Inflammatory macrophage treated with lipopolysaccharide for 4 hours (primary cell): ENCODE measurements at regions not wholly inside any gene's neighbourhood (a gene's known extent, or its start where the extent isn't known, plus 50 kb on each side); places are given as distances from the start of the nearest gene placed in this dataset.

Experiments used
- DNase-seq: peaks from one replicate; pipeline ENCODE4 v3.0.0-alpha.2; 2020

GRCh38 chr1:14106679-14107313, 406.8 kb downstream of the PRDM2 start:
- DNase-seq, result no peak

GRCh38 chr1:14108356-14109275, 408.6 kb downstream of the PRDM2 start:
- no peak for DNase-seq

DNA sequence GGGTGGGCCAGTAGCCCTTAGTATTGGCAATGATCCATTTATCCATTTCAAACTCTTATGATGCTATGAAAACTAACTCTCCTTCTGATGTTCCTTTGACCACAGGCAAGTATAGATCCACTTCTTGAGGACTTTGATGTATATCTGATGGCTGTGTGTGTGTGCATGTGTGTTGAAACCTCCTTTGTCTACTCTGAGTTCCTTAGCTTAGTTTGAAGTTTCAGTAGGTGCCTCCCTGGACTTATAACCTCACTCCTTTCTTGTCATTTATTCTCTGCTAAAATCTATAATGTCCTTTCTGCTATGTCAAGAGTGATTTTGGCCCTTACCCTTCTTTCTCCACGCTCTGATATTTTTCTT, 409.3 kb downstream of the PRDM2 start:
- DNase-seq, result no peak

DNA sequence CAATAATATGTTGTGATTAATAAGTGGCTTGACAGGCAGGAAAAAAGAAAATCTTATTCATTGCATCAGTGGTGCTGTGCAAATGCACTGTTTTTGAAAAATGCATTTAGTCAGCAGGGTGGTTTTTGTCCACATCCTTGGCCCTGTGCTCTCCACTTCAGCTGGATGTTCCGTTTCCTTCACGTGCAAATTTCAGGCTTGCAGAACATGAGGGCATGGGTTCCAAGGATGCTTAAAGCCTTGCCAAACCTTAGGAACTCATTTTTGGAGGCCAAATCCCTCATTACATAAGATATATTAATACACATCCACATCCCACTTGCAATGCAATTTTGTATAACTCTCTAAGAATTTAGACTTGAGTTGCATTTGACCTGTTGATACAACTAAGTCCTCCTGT, 410.1 kb downstream of the PRDM2 start:
- DNase-seq, result no peak

GRCh38 chr1:14111121-14111520, 411.1 kb downstream of the PRDM2 start:
- DNase-seq, result no peak

GRCh38 chr1:14112613-14113012, 412.6 kb downstream of the PRDM2 start:
- no peak for DNase-seq

- DNase-seq, result no peak
Measured at GRCh38 chr1:14113271-14113670, 413.3 kb downstream of the PRDM2 start.

GRCh38 chr1:14113841-14114567, 414.0 kb downstream of the PRDM2 start:
- DNase-seq, result peak; percentile 1

DNA sequence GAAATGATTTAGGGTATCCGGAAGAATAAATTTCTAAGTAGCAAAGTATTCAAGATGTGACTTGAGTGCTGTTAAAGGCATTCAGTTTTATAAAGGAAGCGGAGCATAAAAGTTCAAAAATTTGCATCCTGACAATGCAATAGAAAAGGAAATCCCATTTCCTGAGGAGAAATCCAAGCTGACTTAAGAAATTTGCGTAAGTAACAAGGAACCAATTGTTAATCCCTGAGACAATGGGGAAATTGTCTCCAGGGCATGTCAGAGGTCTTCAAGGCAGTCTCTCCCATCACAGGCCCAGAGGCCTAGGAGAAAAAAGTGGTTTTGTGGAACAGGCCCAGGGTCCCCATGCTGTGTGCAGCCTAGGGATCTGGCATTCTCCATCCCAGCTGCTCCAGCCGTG, 416.0 kb downstream of the PRDM2 start:
- no peak for DNase-seq

GRCh38 chr1:14117700-14118099, 417.7 kb downstream of the PRDM2 start:
- no peak for DNase-seq

DNA sequence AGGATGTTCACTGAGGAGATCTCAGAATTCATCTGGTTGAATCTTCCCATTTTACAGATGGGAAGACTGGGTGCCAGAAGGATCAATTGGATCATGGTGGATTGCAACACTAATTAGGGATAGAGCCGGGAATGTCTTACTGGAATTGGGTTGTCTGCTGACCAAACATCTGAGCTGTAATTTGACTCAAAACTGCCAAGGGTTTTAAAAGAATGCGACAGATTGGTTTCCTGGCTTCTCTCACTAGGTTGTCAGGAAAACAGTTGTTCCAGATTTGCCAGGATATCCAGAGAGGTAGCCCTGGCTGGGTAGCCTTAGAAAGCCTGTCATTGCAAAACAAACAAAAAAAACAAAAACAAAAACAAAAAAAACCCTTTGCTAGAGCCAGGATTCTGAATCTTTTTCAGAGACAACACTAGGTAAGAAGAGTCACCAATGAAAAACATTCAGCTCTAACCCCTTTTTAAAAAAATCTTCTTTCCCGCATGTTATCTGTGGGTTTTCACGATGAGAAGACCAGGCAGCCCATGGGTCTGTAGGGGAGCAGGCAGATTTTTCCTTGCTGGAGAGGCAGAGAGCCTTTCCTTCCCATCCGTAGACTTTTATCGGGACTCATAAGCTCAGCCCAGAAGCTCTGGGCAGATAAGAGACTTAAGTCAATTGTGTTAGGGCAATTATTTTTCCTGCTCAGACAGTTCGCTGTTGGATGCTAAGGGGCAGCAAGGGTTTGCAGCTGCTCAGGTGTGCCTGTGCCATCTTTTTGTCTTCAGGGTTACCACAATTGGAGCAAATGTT, 418.9 kb downstream of the PRDM2 start:
- no peak for DNase-seq

DNA sequence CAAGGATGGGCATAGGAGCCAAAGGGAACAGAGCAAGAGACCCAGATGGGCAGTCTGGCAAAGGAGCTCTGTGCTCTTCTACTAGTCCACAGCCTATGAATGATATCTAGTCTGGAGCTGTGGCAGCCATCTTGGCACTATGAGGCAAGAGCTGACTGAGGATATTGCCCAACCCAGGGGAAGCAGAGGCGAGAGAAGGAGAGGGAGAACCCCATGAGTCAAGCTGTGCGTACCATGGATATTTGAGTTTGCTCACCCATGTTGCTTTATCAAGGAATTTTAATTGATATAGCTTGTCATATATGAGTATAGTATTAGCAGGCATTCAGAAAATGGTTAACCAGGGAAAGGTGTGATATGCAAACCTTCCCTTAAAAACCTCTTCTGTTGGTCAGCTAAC, 420.9 kb downstream of the PRDM2 start:
- peak; percentile 49 for DNase-seq

DNA sequence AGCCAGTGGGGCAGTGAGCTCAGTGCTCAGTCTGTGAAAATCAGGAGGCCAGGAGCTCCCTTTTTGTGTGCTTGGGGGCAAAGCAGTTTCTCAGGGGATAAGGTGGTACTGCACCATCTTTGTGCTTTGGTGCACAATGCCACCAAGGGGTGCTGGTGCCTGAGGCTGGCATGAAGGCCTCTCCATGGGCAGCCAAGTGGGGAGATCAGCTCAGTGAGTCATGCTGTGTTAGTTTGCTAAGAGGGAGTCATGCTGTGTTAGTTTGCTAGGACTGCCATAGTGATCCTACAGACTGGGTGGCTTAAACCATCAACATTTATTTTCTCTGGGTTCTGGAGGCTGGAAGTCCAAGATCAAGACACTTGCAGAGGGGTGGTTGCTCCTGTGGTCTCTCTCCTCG, 428.1 kb downstream of the PRDM2 start:
- DNase-seq, result no peak

DNA sequence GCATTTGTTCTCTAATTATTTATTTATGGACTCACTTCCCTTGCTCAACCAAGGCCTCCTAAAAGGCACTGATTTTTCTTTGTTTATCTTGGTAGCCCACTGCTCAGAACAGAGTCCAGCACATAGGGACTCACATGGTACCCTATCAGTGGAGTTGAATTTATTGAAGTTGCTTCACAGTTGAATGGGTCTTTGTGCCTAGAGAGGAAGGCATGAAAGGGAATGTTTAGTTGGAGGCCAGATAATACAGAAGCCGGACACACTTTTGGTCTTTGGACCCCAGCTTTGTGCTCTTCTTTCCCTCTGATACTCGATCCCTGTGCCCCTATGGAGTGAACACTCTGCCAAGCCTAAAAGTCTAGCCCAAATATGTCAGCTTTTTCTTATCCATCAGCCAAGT, 429.0 kb downstream of the PRDM2 start:
- no peak for DNase-seq

DNA sequence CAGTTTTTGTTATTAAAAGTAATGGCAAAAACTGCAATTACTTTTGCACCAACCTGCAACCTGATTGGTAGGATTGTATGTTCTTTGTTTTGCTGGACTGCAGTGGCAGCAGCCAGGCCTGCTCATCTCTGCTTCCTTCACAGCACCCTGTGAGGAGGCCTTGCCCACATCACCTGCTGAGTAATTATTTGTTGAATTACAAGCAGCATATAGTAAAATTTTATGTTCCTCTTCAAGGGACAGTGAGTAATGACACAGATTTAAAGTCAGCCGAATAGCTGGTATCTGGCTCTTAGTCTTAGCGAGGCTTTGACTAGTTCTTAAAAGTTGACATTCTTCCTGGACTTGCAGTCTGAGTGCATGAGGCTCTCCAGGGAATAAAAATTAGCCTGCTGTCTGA, 435.1 kb downstream of the PRDM2 start:
- DNase-seq, result no peak

GRCh38 chr1:14136152-14136763, 436.3 kb downstream of the PRDM2 start:
- DNase-seq, result no peak

- DNase-seq, result no peak
Measured at GRCh38 chr1:14136881-14137280, 436.9 kb downstream of the PRDM2 start.

DNA sequence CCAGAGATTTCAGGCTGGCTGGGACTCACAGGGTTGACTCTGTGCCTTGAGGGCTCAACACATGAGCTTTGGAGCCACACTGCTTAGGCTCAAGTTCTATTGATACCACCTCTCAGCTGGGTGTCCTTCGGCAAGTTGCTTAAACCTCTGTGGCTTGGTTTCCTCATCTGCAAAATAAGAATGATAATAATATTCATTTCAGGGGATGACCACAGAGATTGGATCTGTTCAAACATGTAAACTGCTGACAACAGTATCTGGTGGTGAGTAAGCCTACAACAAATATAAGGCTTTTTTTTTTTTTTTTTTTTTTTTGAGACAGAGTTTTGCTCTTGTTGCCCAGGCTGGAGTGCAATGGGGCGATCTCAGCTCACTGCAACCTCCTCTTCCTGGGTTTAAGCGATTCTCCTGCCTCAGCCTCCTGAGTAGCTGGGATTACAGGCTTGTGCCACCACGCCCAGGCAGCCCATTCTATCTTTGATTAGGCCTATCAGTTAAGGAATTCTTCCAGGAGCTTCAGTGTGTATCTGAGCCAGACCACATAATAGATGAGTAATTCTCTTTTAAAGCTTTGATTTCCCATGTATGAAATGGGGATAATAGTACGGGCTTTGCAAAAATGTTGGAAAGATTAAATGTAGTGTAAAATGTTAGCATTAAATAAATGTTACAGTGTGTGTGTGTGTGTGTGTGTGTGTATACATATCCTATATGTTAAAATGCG, 437.6 kb downstream of the PRDM2 start:
- no peak for DNase-seq

- no peak for DNase-seq
Measured at GRCh38 chr1:14138135-14138506, 438.1 kb downstream of the PRDM2 start.

- no peak for DNase-seq
Measured at GRCh38 chr1:14138687-14139086, 438.7 kb downstream of the PRDM2 start.

DNA sequence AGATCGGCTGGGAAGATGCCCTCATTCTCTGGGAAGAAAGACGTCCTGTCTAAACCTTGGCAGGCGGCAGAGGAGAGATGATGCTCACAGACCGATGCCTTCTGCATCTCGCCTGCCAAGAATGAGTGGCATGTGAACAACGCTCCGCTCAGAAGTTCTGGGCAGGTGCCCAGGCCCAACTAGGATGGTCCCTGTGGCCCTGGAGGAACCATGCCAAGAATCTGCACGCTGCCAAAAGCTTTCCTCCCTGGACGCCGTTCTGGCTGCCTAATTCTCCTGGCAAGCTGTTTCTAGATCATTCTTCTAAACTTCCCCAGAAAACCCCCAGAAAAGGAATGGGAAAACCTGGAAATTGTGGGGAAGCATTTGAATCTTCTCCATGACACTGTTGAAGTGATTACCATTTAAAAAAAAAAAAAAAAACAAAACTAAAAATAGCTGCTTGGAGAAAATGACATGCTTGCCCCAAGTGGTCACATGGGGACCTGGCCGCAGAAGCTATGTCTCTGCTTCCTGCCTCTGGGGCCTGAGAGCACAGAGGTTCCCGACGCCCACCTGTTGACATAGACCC, 440.9 kb downstream of the PRDM2 start:
- DNase-seq, result no peak

DNA sequence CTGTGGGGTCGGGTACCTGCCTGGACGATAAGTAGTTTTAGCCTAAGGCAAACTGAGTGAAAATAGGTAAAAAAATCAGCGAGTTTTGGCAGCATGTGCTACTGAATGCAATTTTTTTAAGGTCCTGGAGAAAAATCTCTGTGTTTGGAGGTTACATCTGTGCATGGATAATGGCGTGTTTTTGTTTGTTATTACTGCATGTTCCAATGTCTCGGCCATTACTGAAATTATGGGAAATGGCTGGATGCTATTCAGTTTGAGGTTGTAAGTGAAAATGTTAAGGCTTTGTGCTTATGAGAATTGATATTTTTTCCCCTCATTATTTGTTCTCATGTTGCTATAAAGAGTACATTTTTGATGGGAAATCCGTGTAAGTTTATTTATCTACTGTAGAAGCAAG, 441.7 kb downstream of the PRDM2 start:
- no peak for DNase-seq
